Esophagus muscularis mucosa (tissue), 4 donors: ENCODE measurements at regions not wholly inside any gene's neighbourhood (a gene's known extent, or its start where the extent isn't known, plus 50 kb on each side); places are given as distances from the start of the nearest gene placed in this dataset.

ENCODE experiments used
- CTCF ChIP-seq, 3 experiments: fragments of 200-600 bp in 2 of 3; fragments of 450-650 bp in 1 of 3; sonication (generic) in 2 of 3; IDR thresholded peaks; one replicate each; pipeline ENCODE4 v1.5.1; 2017 to 2019; ENCODE audit warnings: antibody characterized with exemption in 3 of 3, mild to moderate bottlenecking in 2 of 3, moderate library complexity in 1 of 3
- EP300 ChIP-seq: sonication (generic); formaldehyde crosslinking; IDR thresholded peaks from one replicate; pipeline ENCODE4 v1.6.1; 2017; ENCODE audit warnings: antibody characterized with exemption
- POLR2AphosphoS5 ChIP-seq, 2 donors: sonication (generic); formaldehyde crosslinking; IDR thresholded peaks; one replicate each; pipeline ENCODE4 v1.6.1; 2017; ENCODE audit warnings: antibody characterized with exemption in 2 of 2

- TF ChIP-seq CTCF (IDR thresholded peaks at IDR 0.05) (no peak), POLR2AphosphoS5 (IDR thresholded peaks at IDR 0.05) (no peak), EP300 (no peak)
Measured at GRCh38 chr18:67278984-67279383, 237.5 kb downstream of the DSEL start.
